Ascending aorta (tissue), 2 donors: ENCODE measurements at regions not wholly inside any gene's neighbourhood (a gene's known extent, or its start where the extent isn't known, plus 50 kb on each side); places are given as distances from the start of the nearest gene placed in this dataset.

ENCODE experiments used
- DNase-seq, 2 donors: peaks; one replicate each; pipeline ENCODE4 v3.0.0-alpha.2; 2019; ENCODE audit warnings: low spot score in 2 of 2
- H3K27ac ChIP-seq, 2 donors: fragments of 200-600 bp; sonication (generic); one replicate each; pipeline ENCODE4 v1.5.1; 2016 to 2017; ENCODE audit warnings: mild to moderate bottlenecking in 1 of 2
- H3K27me3 ChIP-seq: fragments of 200-600 bp; sonication (generic); one replicate; pipeline ENCODE4 v1.5.1; 2017
- H3K36me3 ChIP-seq, 2 donors: fragments of 200-600 bp; sonication (generic); one replicate each; pipeline ENCODE4 v1.5.1; 2016
- H3K4me1 ChIP-seq, 2 donors: fragments of 200-600 bp; sonication (generic); one replicate each; pipeline ENCODE4 v1.5.1; 2016 to 2017; ENCODE audit warnings: mild to moderate bottlenecking in 1 of 2
- H3K4me3 ChIP-seq, 2 donors: fragments of 200-600 bp; sonication (generic); one replicate each; pipeline ENCODE4 v1.5.1; 2016 to 2017; ENCODE audit warnings: mild to moderate bottlenecking in 1 of 2
- H3K9me3 ChIP-seq, 2 donors: fragments of 200-600 bp; sonication (generic); one replicate each; pipeline ENCODE4 v1.5.1; 2016
- CTCF ChIP-seq, 3 experiments: fragments of 200-600 bp in 2 of 3; fragments of 450-650 bp in 1 of 3; sonication (generic) in 2 of 3; IDR thresholded peaks; one replicate each; pipeline ENCODE4 v1.5.1; 2016 to 2019; ENCODE audit warnings: antibody characterized with exemption in 3 of 3, mild to moderate bottlenecking in 1 of 3, moderate library complexity in 1 of 3
- intact Hi-C: fragments of 100-400 bp; cut with DNase I; formaldehyde crosslinking; loops from one replicate; pipeline ENCODE4 v1.15.1; 2023

- no peak for TF ChIP-seq CTCF (IDR thresholded peaks at IDR 0.05)
- H3K9me3 ChIP-seq, result no peaks in the 10 kb centered on the region
- no peak for DNase-seq
- H3K27ac ChIP-seq, result no peak overlapping the region
- H3K4me3 ChIP-seq, result no peak overlapping the region
- H3K27me3 ChIP-seq, result no peaks in the 10 kb centered on the region
- no peaks in the 10 kb centered on the region for H3K36me3 ChIP-seq
- H3K4me1 ChIP-seq, result no peaks in the 10 kb centered on the region
- intact Hi-C loops, result no loop called here
Observed at GRCh38 chr12:92601176-92601575, 101.6 kb upstream of the PLEKHG7 start.

- no peaks in the 10 kb centered on the region for H3K4me1 ChIP-seq
- H3K27me3 ChIP-seq, result no peaks in the 10 kb centered on the region
- no peak for DNase-seq
Observed at GRCh38 chr12:92600052-92600451, 102.7 kb upstream of the PLEKHG7 start.

GRCh38 chr12:92597997-92598396, 104.8 kb upstream of the PLEKHG7 start:
- no peak for DNase-seq
- TF ChIP-seq CTCF (IDR thresholded peaks at IDR 0.05), result no peak
- no peaks in the 10 kb centered on the region for H3K27me3 ChIP-seq

More at GRCh38 chr12:92600052-92600451, 102.7 kb upstream of the PLEKHG7 start:
- H3K36me3 ChIP-seq, result no peaks in the 10 kb centered on the region
- no peak overlapping the region for H3K4me3 ChIP-seq
- H3K27ac ChIP-seq, result no peak overlapping the region
- intact Hi-C loops, result no loop called here
- H3K9me3 ChIP-seq, result no peaks in the 10 kb centered on the region
- no peak for TF ChIP-seq CTCF (IDR thresholded peaks at IDR 0.05)

GRCh38 chr12:92597118-92597517, 105.7 kb upstream of the PLEKHG7 start:
- H3K4me3 ChIP-seq, result no peak overlapping the region
- TF ChIP-seq CTCF (IDR thresholded peaks at IDR 0.05), result no peak
- H3K36me3 ChIP-seq, result no peaks in the 10 kb centered on the region
- DNase-seq, result no peak
- H3K4me1 ChIP-seq, result no peaks in the 10 kb centered on the region
- H3K27me3 ChIP-seq, result no peaks in the 10 kb centered on the region
- no peaks in the 10 kb centered on the region for H3K9me3 ChIP-seq
- no peak overlapping the region for H3K27ac ChIP-seq
- intact Hi-C loops, result no loop called here

More at GRCh38 chr12:92597997-92598396, 104.8 kb upstream of the PLEKHG7 start:
- Histone ChIP-seq H3K36me3 (no peaks in the 10 kb centered on the region), H3K27ac (no peak overlapping the region), H3K4me3 (no peak overlapping the region), H3K9me3 (no peaks in the 10 kb centered on the region), H3K4me1 (no peaks in the 10 kb centered on the region)
- intact Hi-C loops, result no loop called here

GRCh38 chr12:92596383-92596782, 106.4 kb upstream of the PLEKHG7 start:
- Histone ChIP-seq H3K4me1 (no peaks in the 10 kb centered on the region), H3K27me3 (no peaks in the 10 kb centered on the region), H3K36me3 (no peaks in the 10 kb centered on the region), H3K9me3 (no peaks in the 10 kb centered on the region), H3K4me3 (no peak overlapping the region), H3K27ac (no peak overlapping the region)
- intact Hi-C loops, result no loop called here
- no peak for DNase-seq
- no peak for TF ChIP-seq CTCF (IDR thresholded peaks at IDR 0.05)

GRCh38 chr12:92595663-92596062, 107.1 kb upstream of the PLEKHG7 start:
- Histone ChIP-seq H3K27ac (no peak overlapping the region), H3K36me3 (no peaks in the 10 kb centered on the region), H3K4me3 (no peak overlapping the region), H3K9me3 (no peaks in the 10 kb centered on the region), H3K27me3 (no peaks in the 10 kb centered on the region), H3K4me1 (no peaks in the 10 kb centered on the region)
- no peak for TF ChIP-seq CTCF (IDR thresholded peaks at IDR 0.05)
- intact Hi-C loops, result no loop called here
- no peak for DNase-seq
